ENCODE measurements at regions not wholly inside any gene's neighbourhood (a gene's known extent, or its start where the extent isn't known, plus 50 kb on each side); places are given as distances from the start of the nearest gene placed in this dataset.

DNA sequence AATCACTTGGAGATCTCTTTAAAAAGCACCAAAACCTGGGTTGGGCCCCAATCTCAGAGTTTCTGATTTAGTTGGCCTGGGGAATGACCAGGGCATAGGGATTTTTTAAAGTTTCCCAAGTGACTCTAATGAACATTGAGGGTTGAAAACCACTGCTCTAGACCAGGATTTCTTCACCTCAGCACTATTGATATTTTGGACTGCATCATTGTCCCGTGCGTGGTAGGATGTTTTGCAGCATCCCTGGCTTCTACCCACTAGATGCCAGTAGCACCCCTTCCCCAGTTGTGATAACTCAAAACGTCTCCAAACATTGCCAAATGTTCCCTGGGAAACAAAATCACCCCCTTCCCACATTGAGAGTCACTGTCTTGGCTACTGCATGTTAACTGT, 61.8 kb downstream of the ATXN3L start:
- TF ChIP-seq, protein P1, sequence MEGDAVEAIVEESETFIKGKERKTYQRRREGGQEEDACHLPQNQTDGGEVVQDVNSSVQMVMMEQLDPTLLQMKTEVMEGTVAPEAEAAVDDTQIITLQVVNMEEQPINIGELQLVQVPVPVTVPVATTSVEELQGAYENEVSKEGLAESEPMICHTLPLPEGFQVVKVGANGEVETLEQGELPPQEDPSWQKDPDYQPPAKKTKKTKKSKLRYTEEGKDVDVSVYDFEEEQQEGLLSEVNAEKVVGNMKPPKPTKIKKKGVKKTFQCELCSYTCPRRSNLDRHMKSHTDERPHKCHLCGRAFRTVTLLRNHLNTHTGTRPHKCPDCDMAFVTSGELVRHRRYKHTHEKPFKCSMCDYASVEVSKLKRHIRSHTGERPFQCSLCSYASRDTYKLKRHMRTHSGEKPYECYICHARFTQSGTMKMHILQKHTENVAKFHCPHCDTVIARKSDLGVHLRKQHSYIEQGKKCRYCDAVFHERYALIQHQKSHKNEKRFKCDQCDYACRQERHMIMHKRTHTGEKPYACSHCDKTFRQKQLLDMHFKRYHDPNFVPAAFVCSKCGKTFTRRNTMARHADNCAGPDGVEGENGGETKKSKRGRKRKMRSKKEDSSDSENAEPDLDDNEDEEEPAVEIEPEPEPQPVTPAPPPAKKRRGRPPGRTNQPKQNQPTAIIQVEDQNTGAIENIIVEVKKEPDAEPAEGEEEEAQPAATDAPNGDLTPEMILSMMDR (conservative IDR thresholded peaks at IDR 0.05) = no peak
- no peak for TF ChIP-seq ZFX (IDR thresholded peaks at IDR 0.05)
